Activated CD4-positive, alpha-beta memory T cell treated with anti-CD3 and anti-CD28 coated beads for 36 hours (primary cell): ENCODE measurements at regions not wholly inside any gene's neighbourhood (a gene's known extent, or its start where the extent isn't known, plus 50 kb on each side); places are given as distances from the start of the nearest gene placed in this dataset.

ENCODE experiments used
- CTCF ChIA-PET: fragments of 350-600 bp; sonication (Branson Sonifier 250); formaldehyde crosslinking; loops from one replicate; lab custom pipeline; 2021; ENCODE audit warnings: antibody characterized with exemption, inconsistent platforms; lab: Charles Lee
- POLR2A ChIA-PET: fragments of 350-600 bp; sonication (Branson Sonifier 250); formaldehyde crosslinking; loops from one replicate; lab custom pipeline; 2021; ENCODE audit warnings: antibody characterized with exemption; lab: Charles Lee
- DNase-seq: peaks from one replicate; pipeline ENCODE4 v3.0.0-alpha.2; 2020
- H3K27ac Mint-ChIP-seq: one replicate; pipeline ENCODE4 v1.8.0; 2021; ENCODE audit warnings: mixed read lengths
- H3K27me3 Mint-ChIP-seq: one replicate; pipeline ENCODE4 v1.8.0; 2021; ENCODE audit warnings: mixed read lengths
- H3K36me3 Mint-ChIP-seq: one replicate; pipeline ENCODE4 v1.8.0; 2021; ENCODE audit warnings: mixed read lengths
- H3K4me1 Mint-ChIP-seq: one replicate; pipeline ENCODE4 v1.8.0; 2021; ENCODE audit warnings: low read depth, mixed read lengths
- H3K4me3 Mint-ChIP-seq: one replicate; pipeline ENCODE4 v1.8.0; 2021; ENCODE audit warnings: mild to moderate bottlenecking, mixed read lengths
- H3K9me3 Mint-ChIP-seq: one replicate; pipeline ENCODE4 v1.8.0; 2021; ENCODE audit warnings: mixed read lengths
- intact Hi-C: fragments of 100-400 bp; cut with micrococcal nuclease; formaldehyde crosslinking; loops from one replicate; pipeline ENCODE4 v1.15.1; 2023

DNA sequence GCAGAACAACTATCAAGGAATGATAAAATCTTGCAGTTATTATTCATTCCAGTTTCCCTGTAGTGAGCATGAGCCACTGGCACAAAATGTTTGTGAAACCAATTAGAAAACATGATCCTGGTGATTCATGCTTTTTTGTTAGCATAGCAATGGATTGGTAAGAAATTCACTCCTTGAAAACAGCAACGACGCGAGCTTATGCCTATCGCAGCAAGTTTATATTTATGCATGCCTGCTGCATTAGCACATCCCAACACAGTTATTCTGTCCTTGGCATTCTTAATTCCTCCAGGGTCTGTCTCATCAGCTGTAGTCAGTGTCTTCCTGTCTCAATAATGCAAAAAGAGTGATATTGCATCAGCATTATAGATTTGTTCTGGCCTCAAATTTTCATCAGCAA, 975.9 kb downstream of the STIM2 start:
- no peaks in the 10 kb centered on the region for H3K4me1 Mint-ChIP-seq
- intact Hi-C loops, result no loop called here
- CTCF ChIA-PET, result no interaction called here
- no peak for DNase-seq
- POLR2A ChIA-PET, result no interaction called here
- peaks cover 16% of the 10 kb centered on the region for H3K9me3 Mint-ChIP-seq
- H3K27me3 Mint-ChIP-seq, result no peaks in the 10 kb centered on the region
- H3K27ac Mint-ChIP-seq, result no peak overlapping the region
- no peak overlapping the region for H3K4me3 Mint-ChIP-seq
- no peaks in the 10 kb centered on the region for H3K36me3 Mint-ChIP-seq

DNA sequence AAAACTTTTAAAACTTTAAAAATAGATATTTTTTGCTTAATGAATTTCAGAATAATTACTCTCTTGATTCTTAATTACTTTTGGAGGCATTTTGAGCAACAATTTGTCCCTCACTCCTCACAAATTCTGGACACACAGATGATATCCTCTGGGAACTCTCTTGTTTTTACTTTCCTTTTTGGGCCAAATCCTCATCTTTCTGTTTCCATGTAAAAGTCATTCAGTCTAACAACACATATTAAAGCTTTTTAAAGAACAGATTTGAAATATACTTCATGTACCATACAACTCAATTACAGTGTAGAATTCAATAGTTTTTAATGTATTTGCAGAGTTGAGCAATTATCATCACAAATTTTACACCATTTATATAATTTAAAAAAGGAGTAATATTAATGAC, 983.1 kb downstream of the STIM2 start:
- ChIA-PET CTCF (no interaction called here), POLR2A (no interaction called here)
- H3K4me3 Mint-ChIP-seq, result no peak overlapping the region
- no peaks in the 10 kb centered on the region for H3K36me3 Mint-ChIP-seq
- H3K9me3 Mint-ChIP-seq, result no peaks in the 10 kb centered on the region
- intact Hi-C loops, result no loop called here
- H3K27me3 Mint-ChIP-seq, result no peaks in the 10 kb centered on the region
- no peak for DNase-seq
- H3K27ac Mint-ChIP-seq, result no peak overlapping the region
- H3K4me1 Mint-ChIP-seq, result no peaks in the 10 kb centered on the region

DNA sequence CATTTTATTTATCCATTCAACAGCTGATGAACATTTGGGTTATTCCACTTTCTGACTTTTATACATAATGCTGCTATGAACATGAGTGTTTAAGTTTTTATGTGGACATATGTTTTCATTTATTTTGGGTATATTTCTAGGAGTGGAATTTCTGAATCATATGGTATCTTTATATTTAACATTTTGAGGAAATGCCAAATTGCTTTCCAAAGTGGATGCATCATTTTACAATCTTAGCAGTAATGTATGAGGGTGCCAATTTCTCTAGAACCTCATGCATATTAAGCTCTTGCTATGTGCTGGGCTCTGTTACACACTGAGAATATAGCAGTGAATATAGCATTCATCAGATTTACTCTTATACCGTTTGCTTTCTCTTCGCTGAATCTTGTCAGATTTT, 983.7 kb downstream of the STIM2 start:
- DNase-seq, result no peak
- ChIA-PET POLR2A (no interaction called here), CTCF (no interaction called here)
- intact Hi-C loops, result no loop called here
- no peak overlapping the region for H3K4me3 Mint-ChIP-seq
- H3K9me3 Mint-ChIP-seq, result no peaks in the 10 kb centered on the region
- no peak overlapping the region for H3K27ac Mint-ChIP-seq
- H3K27me3 Mint-ChIP-seq, result no peaks in the 10 kb centered on the region
- H3K36me3 Mint-ChIP-seq, result no peaks in the 10 kb centered on the region
- H3K4me1 Mint-ChIP-seq, result no peaks in the 10 kb centered on the region

DNA sequence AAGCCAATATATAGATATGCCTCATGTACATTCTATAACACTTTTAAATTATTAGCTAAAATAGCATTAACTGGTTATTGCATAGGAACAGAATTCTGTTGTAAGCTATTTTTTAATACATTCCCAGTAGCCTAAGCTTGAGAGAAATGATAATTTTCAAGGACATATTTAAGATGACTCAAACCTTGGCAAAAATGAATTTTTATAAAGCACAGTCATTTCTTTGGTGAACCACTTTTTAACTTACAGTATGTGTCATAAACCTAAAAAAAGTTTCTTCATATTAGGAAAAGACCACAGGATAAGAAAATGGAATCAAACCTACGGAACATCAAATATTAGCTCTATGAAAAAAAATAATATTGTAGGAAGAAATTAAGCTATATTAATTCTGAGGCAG, 986.3 kb downstream of the STIM2 start:
- no peak overlapping the region for H3K27ac Mint-ChIP-seq
- no peak for DNase-seq
- no peak overlapping the region for H3K4me3 Mint-ChIP-seq
- ChIA-PET POLR2A (no interaction called here), CTCF (no interaction called here)
- no peaks in the 10 kb centered on the region for H3K4me1 Mint-ChIP-seq
- H3K36me3 Mint-ChIP-seq, result no peaks in the 10 kb centered on the region
- no peaks in the 10 kb centered on the region for H3K9me3 Mint-ChIP-seq
- intact Hi-C loops, result no loop called here
- H3K27me3 Mint-ChIP-seq, result no peaks in the 10 kb centered on the region

DNA sequence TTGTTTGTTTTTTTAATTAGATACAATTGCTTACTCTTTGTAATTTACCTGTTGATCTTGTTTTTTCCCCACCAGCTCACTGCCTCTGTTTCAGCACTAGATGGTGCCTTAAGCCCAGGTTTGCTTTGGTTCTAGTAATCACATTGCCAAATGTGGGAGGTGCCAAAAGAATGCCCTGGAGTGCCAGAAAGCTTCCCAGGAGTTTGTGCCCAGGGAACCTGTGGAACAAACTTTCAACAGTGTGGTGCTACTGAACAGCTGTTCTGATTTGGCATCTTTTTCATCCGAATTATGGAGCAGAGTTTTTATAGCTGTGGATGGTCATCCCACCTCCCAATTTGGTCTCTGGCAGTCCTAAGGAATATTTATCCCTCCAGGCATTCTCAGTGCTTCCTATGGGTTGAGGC, 1000.7 kb downstream of the STIM2 start:
- ChIA-PET POLR2A (no interaction called here), CTCF (no interaction called here)
- DNase-seq, result no peak
- intact Hi-C loops, result no loop called here
- H3K9me3 Mint-ChIP-seq, result peaks cover 13% of the 10 kb centered on the region
- no peaks in the 10 kb centered on the region for H3K27me3 Mint-ChIP-seq
- H3K36me3 Mint-ChIP-seq, result no peaks in the 10 kb centered on the region
- no peak overlapping the region for H3K4me3 Mint-ChIP-seq
- no peaks in the 10 kb centered on the region for H3K4me1 Mint-ChIP-seq
- H3K27ac Mint-ChIP-seq, result no peak overlapping the region

DNA sequence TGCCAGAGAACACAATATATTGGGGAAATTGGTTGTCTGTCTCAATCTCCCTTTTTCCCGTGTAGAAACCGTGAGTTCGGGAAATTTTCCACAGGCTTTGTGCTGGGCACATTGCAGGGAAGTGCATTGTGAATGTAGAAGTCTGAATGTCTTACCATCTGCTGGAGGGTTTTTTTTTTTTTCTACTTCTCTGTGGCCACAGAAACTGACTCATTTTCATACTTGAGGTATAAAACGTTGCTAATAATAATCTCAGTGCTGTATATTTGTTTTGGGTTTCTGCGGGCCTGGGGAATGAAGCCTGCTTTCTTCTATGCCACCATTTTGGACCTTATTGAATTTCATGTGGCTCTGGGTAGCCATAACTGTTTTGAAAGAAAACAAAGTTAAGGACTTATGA, 1001.2 kb downstream of the STIM2 start:
- POLR2A ChIA-PET, result no interaction called here
- CTCF ChIA-PET, result no interaction called here
- Mint-ChIP-seq H3K4me3 (no peak overlapping the region), H3K36me3 (no peaks in the 10 kb centered on the region), H3K27me3 (no peaks in the 10 kb centered on the region), H3K9me3 (peaks cover 13% of the 10 kb centered on the region), H3K4me1 (no peaks in the 10 kb centered on the region), H3K27ac (no peak overlapping the region)
- DNase-seq, result no peak
- intact Hi-C loops, result no loop called here

DNA sequence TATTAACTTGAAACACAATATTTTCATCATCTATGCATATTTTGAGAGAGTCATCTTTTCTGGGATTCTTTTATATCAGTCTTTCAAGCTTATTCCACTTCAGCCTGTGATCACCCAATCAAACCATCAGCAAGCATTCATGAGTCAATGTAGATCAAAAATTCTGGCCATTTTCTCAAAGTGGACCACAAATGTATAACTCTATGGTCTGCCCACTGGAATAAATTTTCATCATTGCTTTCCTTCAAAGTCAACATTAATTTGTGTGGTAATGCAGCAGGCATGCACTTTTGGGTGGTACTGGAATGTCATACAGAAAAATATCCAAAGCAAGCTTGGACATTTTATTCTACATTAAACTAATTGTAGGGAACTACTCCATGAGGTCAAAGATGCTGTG, 1013.0 kb downstream of the STIM2 start:
- DNase-seq, result no peak
- H3K27ac Mint-ChIP-seq, result no peak overlapping the region
- no peak overlapping the region for H3K4me3 Mint-ChIP-seq
- CTCF ChIA-PET, result no interaction called here
- H3K9me3 Mint-ChIP-seq, result peaks cover 16% of the 10 kb centered on the region
- intact Hi-C loops, result no loop called here
- H3K27me3 Mint-ChIP-seq, result no peaks in the 10 kb centered on the region
- POLR2A ChIA-PET, result no interaction called here
- H3K4me1 Mint-ChIP-seq, result no peaks in the 10 kb centered on the region
- no peaks in the 10 kb centered on the region for H3K36me3 Mint-ChIP-seq

DNA sequence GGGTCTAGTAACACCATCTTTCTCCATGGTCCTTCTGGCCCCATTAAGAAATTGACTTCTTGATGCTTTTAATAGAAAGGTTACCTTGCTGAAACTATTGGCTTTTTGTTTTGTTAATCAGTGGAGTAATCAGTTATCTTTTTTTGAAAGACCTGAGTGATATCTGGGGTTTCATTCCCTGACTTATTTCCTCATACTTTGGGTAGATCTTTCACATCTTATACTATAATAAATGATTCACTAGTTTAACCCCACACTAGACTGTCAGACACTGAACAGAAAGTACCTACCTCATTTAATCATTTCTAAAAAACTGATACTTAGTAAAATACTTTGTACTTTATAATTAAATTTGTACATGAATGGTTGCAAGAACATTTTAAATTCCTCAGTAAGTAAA, 1021.1 kb downstream of the STIM2 start:
- no peak overlapping the region for H3K27ac Mint-ChIP-seq
- no peaks in the 10 kb centered on the region for H3K36me3 Mint-ChIP-seq
- H3K4me1 Mint-ChIP-seq, result no peaks in the 10 kb centered on the region
- H3K4me3 Mint-ChIP-seq, result no peak overlapping the region
- ChIA-PET CTCF (no interaction called here), POLR2A (no interaction called here)
- H3K9me3 Mint-ChIP-seq, result peaks cover 14% of the 10 kb centered on the region
- H3K27me3 Mint-ChIP-seq, result no peaks in the 10 kb centered on the region
- no peak for DNase-seq
- intact Hi-C loops, result no loop called here

DNA sequence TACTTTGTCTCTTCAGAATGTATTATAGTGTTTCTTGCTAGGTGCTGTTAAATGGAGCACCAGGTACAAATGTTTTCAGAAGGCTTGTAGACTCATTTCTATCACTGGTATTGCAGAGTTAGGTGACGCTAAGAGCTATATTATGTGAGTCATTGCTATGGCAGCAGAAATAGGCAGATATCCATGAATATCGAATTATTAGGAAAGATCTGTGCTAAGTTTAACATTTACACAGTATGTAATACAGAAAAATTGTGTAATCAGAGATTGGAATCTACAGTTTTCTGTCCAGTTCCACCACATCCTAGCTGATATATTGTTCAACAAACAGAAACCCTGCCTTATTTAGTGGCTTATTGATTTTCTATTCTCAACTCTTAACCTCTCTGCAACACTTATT, 1025.5 kb downstream of the STIM2 start:
- Mint-ChIP-seq H3K27me3 (no peaks in the 10 kb centered on the region), H3K9me3 (peaks cover 8% of the 10 kb centered on the region), H3K4me1 (no peaks in the 10 kb centered on the region), H3K4me3 (no peak overlapping the region), H3K36me3 (no peaks in the 10 kb centered on the region), H3K27ac (no peak overlapping the region)
- DNase-seq, result no peak
- ChIA-PET CTCF (no interaction called here), POLR2A (no interaction called here)
- intact Hi-C loops, result no loop called here

DNA sequence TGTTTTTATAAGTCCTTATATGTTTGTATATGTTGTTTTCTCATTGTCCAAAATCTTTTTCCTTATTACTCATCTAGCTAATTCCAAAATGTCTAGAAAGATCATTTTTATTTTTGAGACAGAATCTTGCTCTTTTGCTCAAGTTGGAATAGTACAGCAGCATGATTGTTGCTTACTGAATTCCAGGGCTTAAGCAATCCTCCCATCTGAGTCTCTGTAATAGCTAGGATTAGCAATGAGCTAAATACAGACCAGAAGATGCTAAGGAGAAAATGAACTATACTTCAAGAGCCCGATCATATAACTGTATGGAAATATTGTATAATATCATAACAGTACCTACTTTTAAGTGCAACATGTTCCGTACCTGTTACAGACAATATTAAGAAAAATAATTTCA, 1027.0 kb downstream of the STIM2 start:
- no peak for DNase-seq
- ChIA-PET CTCF (no interaction called here), POLR2A (no interaction called here)
- H3K27me3 Mint-ChIP-seq, result no peaks in the 10 kb centered on the region
- intact Hi-C loops, result no loop called here
- H3K9me3 Mint-ChIP-seq, result peaks cover 11% of the 10 kb centered on the region
- H3K36me3 Mint-ChIP-seq, result no peaks in the 10 kb centered on the region
- no peak overlapping the region for H3K4me3 Mint-ChIP-seq
- no peak overlapping the region for H3K27ac Mint-ChIP-seq
- H3K4me1 Mint-ChIP-seq, result no peaks in the 10 kb centered on the region

DNA sequence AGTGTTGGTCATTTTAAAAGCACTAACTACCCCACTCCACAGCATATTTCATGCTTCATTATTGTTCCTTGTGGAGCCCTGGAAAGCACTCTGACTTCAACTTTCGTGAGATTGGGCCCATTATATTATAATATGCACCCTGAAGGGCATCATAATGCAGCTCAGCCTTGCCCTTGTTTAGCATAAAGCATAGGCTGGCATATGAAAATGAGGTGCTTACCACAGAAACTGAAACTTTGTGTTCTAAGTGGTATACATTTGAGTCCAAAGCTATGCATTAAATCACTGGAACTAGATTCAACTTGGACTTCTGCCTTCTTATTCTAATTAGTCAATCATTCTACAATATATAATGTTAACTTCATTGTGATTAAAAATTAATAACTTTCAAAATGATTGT, 1027.9 kb downstream of the STIM2 start:
- H3K27ac Mint-ChIP-seq, result no peak overlapping the region
- no peak overlapping the region for H3K4me3 Mint-ChIP-seq
- peaks cover 13% of the 10 kb centered on the region for H3K9me3 Mint-ChIP-seq
- POLR2A ChIA-PET, result no interaction called here
- H3K36me3 Mint-ChIP-seq, result no peaks in the 10 kb centered on the region
- no peaks in the 10 kb centered on the region for H3K4me1 Mint-ChIP-seq
- H3K27me3 Mint-ChIP-seq, result no peaks in the 10 kb centered on the region
- CTCF ChIA-PET, result no interaction called here
- intact Hi-C loops, result no loop called here
- no peak for DNase-seq

DNA sequence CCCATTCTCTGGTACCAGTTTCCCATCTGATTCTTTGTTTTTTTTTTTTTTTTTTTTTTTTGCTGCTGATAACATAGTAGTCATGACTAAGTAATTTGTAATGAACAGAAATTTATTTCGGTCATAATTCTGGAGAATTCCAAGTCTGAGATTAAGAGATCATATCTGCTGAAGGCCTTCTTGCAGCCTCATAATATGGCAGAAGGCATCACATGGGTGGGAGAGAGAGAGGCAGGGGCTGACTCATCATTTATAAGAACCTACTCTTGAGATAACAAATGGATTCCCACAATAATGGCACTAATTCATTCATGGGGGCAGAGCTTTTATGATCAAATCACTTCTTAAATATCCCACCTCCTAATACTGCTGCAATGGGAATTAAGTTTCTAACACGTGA, 1034.3 kb downstream of the STIM2 start:
- Mint-ChIP-seq H3K27me3 (no peaks in the 10 kb centered on the region), H3K27ac (no peak overlapping the region), H3K4me1 (no peaks in the 10 kb centered on the region), H3K4me3 (no peak overlapping the region), H3K36me3 (no peaks in the 10 kb centered on the region), H3K9me3 (peaks cover 18% of the 10 kb centered on the region)
- no peak for DNase-seq
- intact Hi-C loops, result no loop called here
- POLR2A ChIA-PET, result no interaction called here
- CTCF ChIA-PET, result no interaction called here

DNA sequence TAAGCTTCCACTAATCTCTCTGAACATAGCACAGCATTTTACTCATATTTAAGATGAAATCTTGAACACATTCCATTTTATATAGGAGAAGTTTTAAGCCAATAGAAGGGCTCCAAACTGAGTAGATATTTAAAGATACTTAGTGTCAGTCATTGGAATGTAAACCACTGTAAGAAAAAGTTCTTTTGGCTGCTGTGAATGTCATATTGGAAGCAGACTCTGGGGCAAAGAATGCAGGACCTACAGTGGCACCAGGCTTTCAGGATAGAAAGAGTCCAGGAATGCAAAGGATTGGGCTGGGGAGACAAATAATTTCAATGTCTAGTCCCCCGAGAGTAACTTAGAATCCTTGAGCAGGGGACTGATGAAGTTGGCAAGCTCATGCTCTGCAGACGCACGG, 1047.7 kb downstream of the STIM2 start:
- Mint-ChIP-seq H3K4me3 (no peak overlapping the region), H3K27me3 (no peaks in the 10 kb centered on the region), H3K9me3 (peaks cover 35% of the 10 kb centered on the region), H3K36me3 (no peaks in the 10 kb centered on the region), H3K27ac (no peak overlapping the region), H3K4me1 (no peaks in the 10 kb centered on the region)
- DNase-seq, result no peak
- ChIA-PET POLR2A (no interaction called here), CTCF (no interaction called here)
- intact Hi-C loops, result no loop called here

DNA sequence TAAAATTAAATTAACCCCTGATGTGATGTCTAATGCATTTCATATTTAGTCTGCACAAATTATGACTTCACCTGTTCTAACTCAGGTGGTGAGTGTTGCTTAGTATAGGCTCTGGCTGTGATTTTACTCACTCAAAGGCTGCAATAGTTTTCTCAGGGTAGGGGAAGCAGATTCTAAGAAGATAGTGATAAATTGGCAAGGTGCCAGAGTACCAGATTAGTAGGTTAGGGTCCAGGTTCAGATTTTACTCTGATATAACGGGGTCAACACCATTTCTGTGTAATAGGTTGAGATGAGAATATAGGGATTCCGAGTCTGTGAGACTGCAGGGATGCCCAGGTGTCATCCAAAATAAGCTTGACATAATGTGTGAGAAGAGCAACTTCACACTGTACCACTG, 1049.6 kb downstream of the STIM2 start:
- Mint-ChIP-seq H3K27me3 (no peaks in the 10 kb centered on the region), H3K9me3 (peaks cover 31% of the 10 kb centered on the region), H3K27ac (no peak overlapping the region), H3K36me3 (no peaks in the 10 kb centered on the region), H3K4me1 (no peaks in the 10 kb centered on the region), H3K4me3 (no peak overlapping the region)
- intact Hi-C loops, result no loop called here
- CTCF ChIA-PET, result no interaction called here
- POLR2A ChIA-PET, result no interaction called here
- DNase-seq, result no peak
